H9 (cell line): ENCODE measurements at regions not wholly inside any gene's neighbourhood (a gene's known extent, or its start where the extent isn't known, plus 50 kb on each side); places are given as distances from the start of the nearest gene placed in this dataset.

ENCODE experiments used
- DNase-seq: peaks from one replicate; pipeline ENCODE4 v3.0.0-alpha.2; 2017
- H2AFZ ChIP-seq: one replicate; pipeline ENCODE4 v1.6.1; 2013; ENCODE audit warnings: mild to moderate bottlenecking, low read length, control low read depth, moderate library complexity
- H2AK5ac ChIP-seq: 2 replicates; pipeline ENCODE4 v1.6.1; 2013; ENCODE audit warnings: low read length, control low read depth, mixed read lengths; ENCODE audit not compliant: insufficient read length
- H2BK120ac ChIP-seq: one replicate; pipeline ENCODE4 v1.6.1; 2013; ENCODE audit warnings: low read depth, mild to moderate bottlenecking, low read length, control low read depth, inconsistent platforms; ENCODE audit not compliant: poor library complexity, severe bottlenecking
- H2BK12ac ChIP-seq: 2 replicates; pipeline ENCODE4 v1.6.1; 2013; ENCODE audit warnings: low read length, control low read depth, mixed read lengths, low read depth; ENCODE audit not compliant: insufficient read length
- H2BK15ac ChIP-seq: 2 replicates; pipeline ENCODE4 v1.6.1; 2013; ENCODE audit warnings: low read depth, low read length, control low read depth
- H2BK20ac ChIP-seq: one replicate; pipeline ENCODE4 v1.6.1; 2013; ENCODE audit warnings: low read depth, mild to moderate bottlenecking, low read length, control low read depth, inconsistent platforms; ENCODE audit not compliant: poor library complexity, severe bottlenecking
- H2BK5ac ChIP-seq: 2 replicates; pipeline ENCODE4 v1.6.1; 2013; ENCODE audit warnings: low read length, control low read depth, mixed read lengths; ENCODE audit not compliant: insufficient read length
- H3K14ac ChIP-seq: 2 replicates; pipeline ENCODE4 v1.6.1; 2013; ENCODE audit warnings: low read length, control low read depth; ENCODE audit not compliant: insufficient read depth
- H3K18ac ChIP-seq: 2 replicates; pipeline ENCODE4 v1.6.1; 2013; ENCODE audit warnings: low read depth, mild to moderate bottlenecking, mixed read lengths, low read length, control low read depth; ENCODE audit not compliant: insufficient read length
- H3K23ac ChIP-seq: 2 replicates; pipeline ENCODE4 v1.6.1; 2013; ENCODE audit warnings: low read length, control low read depth, mixed read lengths, low read depth; ENCODE audit not compliant: insufficient read length
- H3K23me2 ChIP-seq: 2 replicates; pipeline ENCODE4 v1.6.1; 2013; ENCODE audit warnings: low read depth, mild to moderate bottlenecking, mixed read lengths, low read length, control low read depth; ENCODE audit not compliant: insufficient read length, poor library complexity, severe bottlenecking
- H3K27ac ChIP-seq: 2 replicates; pipeline ENCODE4 v1.5.1; 2013; ENCODE audit warnings: low read length, control low read depth, mixed read lengths, low read depth; ENCODE audit not compliant: insufficient read length
- H3K27me3 ChIP-seq: 2 replicates; pipeline ENCODE4 v1.6.1; 2013; ENCODE audit warnings: low read length, control low read depth, inconsistent platforms; ENCODE audit not compliant: insufficient read depth
- H3K4ac ChIP-seq: 2 replicates; pipeline ENCODE4 v1.6.1; 2013; ENCODE audit warnings: low read depth, mild to moderate bottlenecking, control low read depth, inconsistent platforms, low read length, moderate library complexity
- H3K4me1 ChIP-seq: 2 replicates; pipeline ENCODE4 v1.6.1; 2013; ENCODE audit warnings: low read length, control low read depth, inconsistent platforms; ENCODE audit not compliant: insufficient read depth
- H3K4me2 ChIP-seq: 2 replicates; pipeline ENCODE4 v1.6.1; 2013; ENCODE audit warnings: low read length, control low read depth, mixed read lengths; ENCODE audit not compliant: insufficient read length, insufficient read depth
- H3K56ac ChIP-seq: 2 replicates; pipeline ENCODE4 v1.6.1; 2013; ENCODE audit warnings: low read depth, mild to moderate bottlenecking, mixed read lengths, low read length, control low read depth; ENCODE audit not compliant: insufficient read length
- H3K79me1 ChIP-seq: 2 replicates; pipeline ENCODE4 v1.6.1; 2013; ENCODE audit warnings: low read depth, mild to moderate bottlenecking, moderate library complexity, low read length, control low read depth, inconsistent platforms; ENCODE audit not compliant: insufficient read depth, poor library complexity, severe bottlenecking
- H3K79me2 ChIP-seq: 2 replicates; pipeline ENCODE4 v1.6.1; 2013; ENCODE audit warnings: low read length, control low read depth, inconsistent platforms; ENCODE audit not compliant: insufficient read depth
- H3K9ac ChIP-seq: 2 replicates; pipeline ENCODE4 v1.6.1; 2013; ENCODE audit warnings: low read length, control low read depth, mixed read lengths; ENCODE audit not compliant: insufficient read length; ENCODE audit errors: extremely low read depth
- H3K9me3 ChIP-seq: one replicate; pipeline ENCODE4 v1.6.1; 2013; ENCODE audit warnings: low read depth, low read length, inconsistent platforms; ENCODE audit not compliant: control insufficient read depth
- H3T11ph ChIP-seq: one replicate; pipeline ENCODE4 v1.6.1; 2013; ENCODE audit warnings: mild to moderate bottlenecking, low read length, control low read depth, inconsistent platforms
- H4K20me1 ChIP-seq: one replicate; pipeline ENCODE4 v1.6.1; 2013; ENCODE audit not compliant: control insufficient read depth, insufficient read length, insufficient read depth
- H4K5ac ChIP-seq: 2 replicates; pipeline ENCODE4 v1.6.1; 2013; ENCODE audit warnings: low read depth, mild to moderate bottlenecking, mixed read lengths, low read length, control low read depth; ENCODE audit not compliant: insufficient read length
- H4K8ac ChIP-seq: replicated peaks from 2 replicates; pipeline ENCODE4 v1.6.1; 2013; ENCODE audit warnings: low read length, control low read depth, mixed read lengths, low read depth; ENCODE audit not compliant: insufficient read length
- H4K91ac ChIP-seq: 2 replicates; pipeline ENCODE4 v1.6.1; 2013; ENCODE audit warnings: low read depth, mild to moderate bottlenecking, moderate library complexity, mixed read lengths, low read length, control low read depth; ENCODE audit not compliant: insufficient read length
- H3K27ac Mint-ChIP-seq, 3 experiments: 2 replicates in 2 of 3; 3 replicates in 1 of 3; pipeline ENCODE4 v1.8.0; 2020 to 2021; ENCODE audit warnings: mixed read lengths in 3 of 3, mild to moderate bottlenecking in 1 of 3, moderate library complexity in 1 of 3
- H3K27me3 Mint-ChIP-seq: 2 replicates; pipeline ENCODE4 v1.8.0; 2021; ENCODE audit warnings: low read depth, mild to moderate bottlenecking, moderate library complexity, mixed read lengths
- H3K36me3 Mint-ChIP-seq, 3 experiments: 2 replicates in 2 of 3; 3 replicates in 1 of 3; pipeline ENCODE4 v1.8.0; 2020 to 2021; ENCODE audit warnings: low read depth in 3 of 3, mixed read lengths in 3 of 3; ENCODE audit not compliant: insufficient read depth in 1 of 3
- H3K4me1 Mint-ChIP-seq, 2 experiments: 2 replicates each; pipeline ENCODE4 v1.8.0; 2020; ENCODE audit warnings: mixed read lengths in 2 of 2
- H3K4me3 Mint-ChIP-seq, 2 experiments: 2 replicates in 1 of 2; 3 replicates in 1 of 2; pipeline ENCODE4 v1.8.0; 2020 to 2021; ENCODE audit warnings: mild to moderate bottlenecking in 2 of 2, mixed read lengths in 2 of 2, moderate library complexity in 1 of 2
- H3K9me3 Mint-ChIP-seq, 2 experiments: 2 replicates in 1 of 2; 3 replicates in 1 of 2; pipeline ENCODE4 v1.8.0; 2020; ENCODE audit warnings: mild to moderate bottlenecking in 2 of 2, mixed read lengths in 2 of 2, moderate library complexity in 1 of 2
- CTCF ChIP-seq: fragments of 200-600 bp; sonication (generic); conservative IDR thresholded peaks from 3 replicates; pipeline ENCODE4 v1.8.0; 2021; ENCODE audit warnings: antibody characterized with exemption, mild to moderate bottlenecking
- WGBS: extraction: QIAGEN DNeasy Blood & Tissue Kit; methylation state at CpG from one replicate; pipeline ENCODE4 v1.1.7; 2013; ENCODE audit warnings: missing lambda C conversion rate, low lambda C conversion rate, mixed read lengths; ENCODE audit not compliant: insufficient read length; ENCODE audit errors: extremely low coverage; 5-methylcytosine and 5-hydroxymethylcytosine counted together

DNA sequence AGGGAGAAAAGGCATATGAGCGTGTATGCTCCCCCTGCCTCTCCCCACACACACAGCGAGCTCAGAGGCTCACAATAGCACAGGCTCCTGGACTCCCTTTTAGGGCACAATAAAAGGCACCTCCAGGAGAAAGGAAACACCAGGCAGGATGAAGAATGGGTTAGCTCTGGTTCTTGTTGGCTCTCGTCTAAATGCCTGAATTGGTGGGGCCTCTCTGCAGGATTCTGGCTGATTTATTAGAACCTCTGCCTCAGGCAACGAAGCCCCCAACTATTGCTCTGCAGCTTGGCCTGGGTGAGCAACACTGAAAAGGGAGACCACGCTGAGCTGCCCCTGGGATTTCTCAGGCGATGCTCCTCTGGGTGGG lies 590.9 kb upstream of the PLXNA2 start:
- Histone ChIP-seq H3K23me2 (no peaks in the 10 kb centered on the region), H3K9me3 (no peaks in the 10 kb centered on the region), H2BK120ac (no peak overlapping the region), H2BK12ac (no peak overlapping the region), H4K8ac (no peak overlapping the region), H4K5ac (no peak overlapping the region), H3K14ac (no peak overlapping the region), H3K4me2 (no peak overlapping the region), H3K18ac (no peak overlapping the region), H3K79me2 (no peaks in the 10 kb centered on the region), H4K91ac (no peak overlapping the region), H3T11ph (no peak overlapping the region), H3K27me3 (no peaks in the 10 kb centered on the region), H2AFZ (no peak overlapping the region), H2BK5ac (no peak overlapping the region), H3K4me1 (peaks cover 4% of the 10 kb centered on the region; the same call in 1 of the 2 replicates), H3K56ac (no peak overlapping the region), H2BK20ac (no peak overlapping the region), H3K79me1 (no peaks in the 10 kb centered on the region), H3K4ac (no peak overlapping the region), H2AK5ac (no peak overlapping the region), H4K20me1 (no peaks in the 10 kb centered on the region), H2BK15ac (no peak overlapping the region), H3K27ac (no peak overlapping the region), H3K9ac (no peak overlapping the region), H3K23ac (no peak overlapping the region)
- WGBS, result no CpG with 5 or more reads among the region's 6 CpGs
- Mint-ChIP-seq H3K4me3 (no peak overlapping the region), H3K36me3 (no peaks in the 10 kb centered on the region), H3K4me1 (peaks cover 17 to 27% of the 10 kb centered on the region in 2 experiments), H3K27ac (no peak overlapping the region), H3K27me3 (no peaks in the 10 kb centered on the region), H3K9me3 (no peaks in the 10 kb centered on the region)
- TF ChIP-seq CTCF, result no peak
- DNase-seq, result no peak
